ENCODE measurements at regions not wholly inside any gene's neighbourhood (a gene's known extent, or its start where the extent isn't known, plus 50 kb on each side); places are given as distances from the start of the nearest gene placed in this dataset.

DNA sequence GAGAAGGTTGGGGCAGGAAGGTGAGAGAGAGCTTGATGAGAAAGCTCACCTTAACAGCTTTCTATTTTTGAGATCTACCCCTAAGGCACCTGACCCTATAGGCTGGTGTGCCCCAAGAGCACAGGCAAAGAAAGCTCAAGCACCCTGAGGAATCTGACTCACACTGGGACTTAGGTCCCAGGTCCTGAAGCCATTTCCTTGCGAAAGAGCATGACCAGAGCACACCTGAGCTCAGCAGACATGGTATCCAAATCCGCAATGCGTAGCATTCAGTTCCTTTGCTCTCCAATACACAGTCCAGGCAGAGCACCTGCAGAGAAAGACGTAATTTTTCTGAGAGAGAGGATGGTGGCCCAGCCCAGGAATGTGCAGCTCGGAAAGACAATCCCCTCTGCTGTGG, 112.1 kb upstream of the LPP start:
- Histone ChIP-seq H3K27me3 (ENCODE audit: insufficient read depth, poor library complexity, severe bottlenecking) (no peaks in the 10 kb centered on the region), H3K9me3 (ENCODE audit: severe bottlenecking) (no peaks in the 10 kb centered on the region), H3K27ac (ENCODE audit: poor library complexity, severe bottlenecking) (no peak overlapping the region), H3K4me1 (ENCODE audit: insufficient read depth, poor library complexity, severe bottlenecking) (peaks cover 5% of the 10 kb centered on the region), H3K4me3 (ENCODE audit: severe bottlenecking) (no peak overlapping the region), H3K36me3 (ENCODE audit: low read depth) (no peaks in the 10 kb centered on the region)
- ATAC-seq (ENCODE audit: low read depth) (no peak), DNase-seq (ENCODE audit: low spot score) (no peak)
- TF ChIP-seq, protein P1, sequence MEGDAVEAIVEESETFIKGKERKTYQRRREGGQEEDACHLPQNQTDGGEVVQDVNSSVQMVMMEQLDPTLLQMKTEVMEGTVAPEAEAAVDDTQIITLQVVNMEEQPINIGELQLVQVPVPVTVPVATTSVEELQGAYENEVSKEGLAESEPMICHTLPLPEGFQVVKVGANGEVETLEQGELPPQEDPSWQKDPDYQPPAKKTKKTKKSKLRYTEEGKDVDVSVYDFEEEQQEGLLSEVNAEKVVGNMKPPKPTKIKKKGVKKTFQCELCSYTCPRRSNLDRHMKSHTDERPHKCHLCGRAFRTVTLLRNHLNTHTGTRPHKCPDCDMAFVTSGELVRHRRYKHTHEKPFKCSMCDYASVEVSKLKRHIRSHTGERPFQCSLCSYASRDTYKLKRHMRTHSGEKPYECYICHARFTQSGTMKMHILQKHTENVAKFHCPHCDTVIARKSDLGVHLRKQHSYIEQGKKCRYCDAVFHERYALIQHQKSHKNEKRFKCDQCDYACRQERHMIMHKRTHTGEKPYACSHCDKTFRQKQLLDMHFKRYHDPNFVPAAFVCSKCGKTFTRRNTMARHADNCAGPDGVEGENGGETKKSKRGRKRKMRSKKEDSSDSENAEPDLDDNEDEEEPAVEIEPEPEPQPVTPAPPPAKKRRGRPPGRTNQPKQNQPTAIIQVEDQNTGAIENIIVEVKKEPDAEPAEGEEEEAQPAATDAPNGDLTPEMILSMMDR (IDR thresholded peaks at IDR 0.05; ENCODE audit: poor library complexity, severe bottlenecking) = no peak

DNA sequence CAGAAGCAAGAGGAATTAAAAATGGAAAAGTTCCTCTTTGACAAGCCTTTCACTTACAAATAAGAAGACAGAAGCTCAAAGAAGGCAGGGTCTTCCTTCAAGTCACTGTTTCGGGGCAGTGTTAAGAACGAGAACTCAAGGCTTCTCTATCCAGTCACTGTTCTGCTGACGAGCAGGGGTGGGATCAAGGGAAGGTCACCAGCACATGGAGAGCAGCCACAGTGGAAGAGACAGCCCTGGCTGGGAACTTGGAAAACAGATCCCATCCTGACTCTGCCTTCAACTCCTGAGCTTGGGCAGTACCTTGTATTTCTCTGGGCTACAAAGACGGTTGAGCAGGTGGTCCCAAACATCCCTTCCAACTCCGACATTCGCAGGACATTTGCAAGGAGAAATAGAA, 111.5 kb upstream of the LPP start:
- Histone ChIP-seq H3K27me3 (ENCODE audit: insufficient read depth, poor library complexity, severe bottlenecking) (no peaks in the 10 kb centered on the region), H3K4me1 (ENCODE audit: insufficient read depth, poor library complexity, severe bottlenecking) (peaks cover 9% of the 10 kb centered on the region), H3K36me3 (ENCODE audit: low read depth) (no peaks in the 10 kb centered on the region), H3K4me3 (ENCODE audit: severe bottlenecking) (no peak overlapping the region), H3K9me3 (ENCODE audit: severe bottlenecking) (no peaks in the 10 kb centered on the region), H3K27ac (ENCODE audit: poor library complexity, severe bottlenecking) (no peak overlapping the region)
- DNase-seq (ENCODE audit: low spot score) = no peak
- no peak for ATAC-seq (ENCODE audit: low read depth)
- TF ChIP-seq, protein P1 (IDR thresholded peaks at IDR 0.05; ENCODE audit: poor library complexity, severe bottlenecking) = no peak

DNA sequence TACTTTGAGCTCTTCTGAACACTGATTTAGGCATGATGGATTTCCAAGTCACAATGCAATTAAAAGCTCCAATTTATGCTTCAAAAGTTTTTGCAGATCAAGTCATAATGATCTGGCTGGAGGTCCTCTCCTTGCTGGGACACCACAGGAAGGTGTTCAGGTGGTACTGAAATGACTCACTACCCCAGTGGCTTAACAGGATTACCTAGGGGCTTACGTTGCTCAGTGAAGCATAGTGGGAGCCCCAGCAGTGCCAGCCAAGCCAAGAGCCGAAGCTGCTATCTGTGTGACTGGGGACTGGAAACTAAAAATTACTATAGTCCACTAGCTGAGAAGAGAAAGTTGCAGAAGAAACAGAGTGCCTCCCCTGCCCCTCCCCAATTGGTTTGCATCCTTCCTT, 110.1 kb upstream of the LPP start:
- no peaks in the 10 kb centered on the region for H3K27me3 ChIP-seq (ENCODE audit: insufficient read depth, poor library complexity, severe bottlenecking)
- H3K4me1 ChIP-seq (ENCODE audit: insufficient read depth, poor library complexity, severe bottlenecking) = peaks cover 9% of the 10 kb centered on the region
- no peaks in the 10 kb centered on the region for H3K9me3 ChIP-seq (ENCODE audit: severe bottlenecking)
- TF ChIP-seq, protein P1 (IDR thresholded peaks at IDR 0.05; ENCODE audit: poor library complexity, severe bottlenecking) = no peak
- no peak overlapping the region for H3K4me3 ChIP-seq (ENCODE audit: severe bottlenecking)
- no peaks in the 10 kb centered on the region for H3K36me3 ChIP-seq (ENCODE audit: low read depth)
- no peak overlapping the region for H3K27ac ChIP-seq (ENCODE audit: poor library complexity, severe bottlenecking)
- DNase-seq (ENCODE audit: low spot score) (no peak), ATAC-seq (ENCODE audit: low read depth) (no peak)

DNA sequence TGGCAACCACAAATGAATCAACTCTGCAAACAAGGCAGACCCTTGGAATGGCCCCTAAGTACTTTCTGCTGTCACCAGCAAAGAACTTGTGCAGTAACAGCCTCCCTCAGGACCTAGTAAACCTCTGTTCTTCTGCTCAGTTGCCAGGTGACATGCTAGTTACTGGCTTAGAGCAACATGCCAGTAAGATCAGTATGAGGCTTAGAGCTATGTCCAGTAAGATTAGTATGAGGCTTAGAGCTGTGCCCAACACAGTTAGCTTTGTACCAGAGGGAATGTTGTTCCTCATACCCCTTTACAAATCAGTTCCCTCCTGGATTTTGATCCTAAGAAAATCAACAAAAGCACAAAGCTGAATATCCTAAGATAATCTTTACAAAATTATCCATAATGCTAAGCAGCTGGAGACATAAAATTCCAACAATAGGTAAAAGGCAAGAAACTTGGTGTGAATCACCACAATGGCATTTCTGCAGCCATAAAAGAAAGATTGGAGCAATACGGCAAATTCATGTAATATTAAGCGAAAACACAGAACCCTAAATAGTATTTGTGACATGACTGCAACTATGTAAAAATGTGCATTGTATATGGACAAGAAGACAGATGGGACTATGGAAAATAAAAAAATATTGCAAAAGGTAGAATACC, 107.3 kb upstream of the LPP start:
- DNase-seq (ENCODE audit: low spot score) = no peak
- peaks cover 9% of the 10 kb centered on the region for H3K4me1 ChIP-seq (ENCODE audit: insufficient read depth, poor library complexity, severe bottlenecking)
- no peak overlapping the region for H3K27ac ChIP-seq (ENCODE audit: poor library complexity, severe bottlenecking)
- no peaks in the 10 kb centered on the region for H3K9me3 ChIP-seq (ENCODE audit: severe bottlenecking)
- no peaks in the 10 kb centered on the region for H3K27me3 ChIP-seq (ENCODE audit: insufficient read depth, poor library complexity, severe bottlenecking)
- no peaks in the 10 kb centered on the region for H3K36me3 ChIP-seq (ENCODE audit: low read depth)
- TF ChIP-seq, protein P1 (IDR thresholded peaks at IDR 0.05; ENCODE audit: poor library complexity, severe bottlenecking) = no peak
- no peak overlapping the region for H3K4me3 ChIP-seq (ENCODE audit: severe bottlenecking)
- ATAC-seq (ENCODE audit: low read depth) = peak; percentile 57; the same call in 2 of the 3 replicates

DNA sequence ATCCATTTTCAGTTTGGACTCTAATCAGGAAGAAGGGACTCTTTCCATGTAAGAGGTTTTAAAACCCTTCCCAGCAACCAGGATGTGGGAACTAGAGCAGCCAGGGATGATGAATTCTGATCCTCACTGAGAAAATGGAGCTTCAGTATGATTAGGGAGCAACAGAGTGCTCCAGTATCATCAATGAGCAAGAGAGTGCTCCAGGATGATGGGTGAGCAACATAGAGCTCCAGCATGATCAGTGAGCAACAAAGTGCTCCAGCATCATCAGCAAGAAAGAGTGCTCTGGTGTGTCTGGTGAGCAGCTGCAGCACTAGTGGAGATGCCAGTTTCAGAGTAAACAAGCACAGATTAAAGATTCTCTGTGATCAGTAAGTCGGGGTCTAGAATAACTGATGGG, 106.4 kb upstream of the LPP start:
- TF ChIP-seq, protein P1 (IDR thresholded peaks at IDR 0.05; ENCODE audit: poor library complexity, severe bottlenecking) = no peak
- no peak overlapping the region for H3K4me3 ChIP-seq (ENCODE audit: severe bottlenecking)
- no peaks in the 10 kb centered on the region for H3K27me3 ChIP-seq (ENCODE audit: insufficient read depth, poor library complexity, severe bottlenecking)
- no peaks in the 10 kb centered on the region for H3K36me3 ChIP-seq (ENCODE audit: low read depth)
- H3K4me1 ChIP-seq (ENCODE audit: insufficient read depth, poor library complexity, severe bottlenecking) = peaks cover 9% of the 10 kb centered on the region
- H3K9me3 ChIP-seq (ENCODE audit: severe bottlenecking) = no peaks in the 10 kb centered on the region
- DNase-seq (ENCODE audit: low spot score) (no peak), ATAC-seq (ENCODE audit: low read depth) (no peak)
- H3K27ac ChIP-seq (ENCODE audit: poor library complexity, severe bottlenecking) = no peak overlapping the region

Data from RWPE2 (cell line).